GM21423 (cell line): ENCODE measurements at regions not wholly inside any gene's neighbourhood (a gene's known extent, or its start where the extent isn't known, plus 50 kb on each side); places are given as distances from the start of the nearest gene placed in this dataset.
"Not testable (repeated sequence)": the region's sequence is repeated elsewhere in the genome, so short reads cannot be mapped to it uniquely, and the experiment has no call there.

Source experiments
- ATAC-seq: cut with Tn5 transposase; IDR thresholded peaks from one replicate; pipeline ENCODE4 v1.9.1; 2021; ENCODE audit warnings: mild to moderate bottlenecking, moderate library complexity; ENCODE audit not compliant: unreplicated experiment

GRCh38 chr21:35297665-35298064 lies 248.6 kb upstream of the RUNX1 start:
- no peak for ATAC-seq

- no peak for ATAC-seq
Observed at GRCh38 chr21:35294231-35294898, 245.3 kb upstream of the RUNX1 start.

GRCh38 chr21:35291973-35292627 lies 243.0 kb upstream of the RUNX1 start:
- ATAC-seq: no peak

- no peak for ATAC-seq
Observed at GRCh38 chr21:35291034-35291433, 241.9 kb upstream of the RUNX1 start.

GRCh38 chr21:35288238-35288637 lies 239.1 kb upstream of the RUNX1 start:
- ATAC-seq: no peak

GRCh38 chr21:35284199-35284598 lies 235.1 kb upstream of the RUNX1 start:
- ATAC-seq: no peak

GRCh38 chr21:35282944-35283343 lies 233.8 kb upstream of the RUNX1 start:
- no peak for ATAC-seq

GRCh38 chr21:35281956-35282355 lies 232.9 kb upstream of the RUNX1 start:
- ATAC-seq: no peak

GRCh38 chr21:35280231-35280630 lies 231.1 kb upstream of the RUNX1 start:
- ATAC-seq: no peak

- no peak for ATAC-seq
Observed at GRCh38 chr21:35275776-35276175, 226.7 kb upstream of the RUNX1 start.

GRCh38 chr21:35274923-35275322 lies 225.8 kb upstream of the RUNX1 start:
- ATAC-seq: no peak

- ATAC-seq: no peak
Observed at GRCh38 chr21:35274090-35274489, 225.0 kb upstream of the RUNX1 start.

- ATAC-seq: no peak
Observed at GRCh38 chr21:35273333-35273732, 224.2 kb upstream of the RUNX1 start.

GRCh38 chr21:35271344-35272118 lies 222.4 kb upstream of the RUNX1 start:
- ATAC-seq: not testable (repeated sequence)

GRCh38 chr21:35268817-35269216 lies 219.7 kb upstream of the RUNX1 start:
- ATAC-seq: no peak

- no peak for ATAC-seq
Observed at GRCh38 chr21:35268261-35268660, 219.2 kb upstream of the RUNX1 start.

GRCh38 chr21:35266546-35266945 lies 217.4 kb upstream of the RUNX1 start:
- no peak for ATAC-seq

- ATAC-seq: no peak
Observed at GRCh38 chr21:35265170-35265877, 216.2 kb upstream of the RUNX1 start.

- no peak for ATAC-seq
Observed at GRCh38 chr21:35259457-35259856, 210.4 kb upstream of the RUNX1 start.

GRCh38 chr21:35258521-35258920 lies 209.4 kb upstream of the RUNX1 start:
- no peak for ATAC-seq

- no peak for ATAC-seq
Observed at GRCh38 chr21:35257413-35257812, 208.3 kb upstream of the RUNX1 start.
